Stomach (tissue), 4 donors: ENCODE measurements at regions not wholly inside any gene's neighbourhood (a gene's known extent, or its start where the extent isn't known, plus 50 kb on each side); places are given as distances from the start of the nearest gene placed in this dataset.

ENCODE experiments used
- EP300 ChIP-seq: sonication (generic); formaldehyde crosslinking; IDR thresholded peaks from one replicate; pipeline ENCODE4 v1.6.1; 2017; ENCODE audit warnings: antibody characterized with exemption
- POLR2A ChIP-seq, 4 donors: fragments of 450-650 bp; IDR thresholded peaks; one replicate each; pipeline ENCODE4 v1.6.1; 2016; ENCODE audit warnings: antibody characterized with exemption in 4 of 4, control low read depth in 2 of 4, mild to moderate bottlenecking in 1 of 4, moderate library complexity in 1 of 4
- POLR2AphosphoS5 ChIP-seq, 3 donors: sonication (generic); formaldehyde crosslinking; IDR thresholded peaks; one replicate each; pipeline ENCODE4 v1.6.1; 2016; ENCODE audit warnings: antibody characterized with exemption in 3 of 3
- TF ChIP-seq, protein P1 (sequence below), 7 experiments: fragments of 450-650 bp in 4 of 7; fragments of 200-600 bp in 3 of 7; sonication (generic) in 3 of 7; IDR thresholded peaks; one replicate each; pipeline ENCODE4 v1.5.1; 2016 to 2019; ENCODE audit warnings: antibody characterized with exemption in 7 of 7, control low read depth in 2 of 7, mild to moderate bottlenecking in 1 of 7

DNA sequence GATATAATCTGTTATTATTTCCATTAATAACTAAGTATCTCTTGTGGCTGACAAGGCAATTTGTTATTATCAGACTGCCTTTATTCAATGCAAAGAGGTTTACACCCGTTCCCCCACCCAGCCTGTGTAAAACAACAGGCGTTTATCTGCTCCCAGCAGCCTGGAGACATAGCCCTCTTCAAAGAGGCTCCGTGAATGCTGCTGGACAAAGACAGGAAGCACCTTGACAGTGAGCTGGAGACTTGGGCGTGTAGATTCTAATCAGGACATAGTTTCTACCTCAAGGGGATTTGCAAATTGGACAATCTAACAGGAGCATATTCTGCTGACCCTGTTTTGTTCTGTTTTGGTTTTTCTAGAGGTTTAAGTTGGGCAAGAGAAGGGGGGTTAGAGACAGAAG lies 733.0 kb upstream of the KIRREL3 start:
- TF ChIP-seq, protein P1, sequence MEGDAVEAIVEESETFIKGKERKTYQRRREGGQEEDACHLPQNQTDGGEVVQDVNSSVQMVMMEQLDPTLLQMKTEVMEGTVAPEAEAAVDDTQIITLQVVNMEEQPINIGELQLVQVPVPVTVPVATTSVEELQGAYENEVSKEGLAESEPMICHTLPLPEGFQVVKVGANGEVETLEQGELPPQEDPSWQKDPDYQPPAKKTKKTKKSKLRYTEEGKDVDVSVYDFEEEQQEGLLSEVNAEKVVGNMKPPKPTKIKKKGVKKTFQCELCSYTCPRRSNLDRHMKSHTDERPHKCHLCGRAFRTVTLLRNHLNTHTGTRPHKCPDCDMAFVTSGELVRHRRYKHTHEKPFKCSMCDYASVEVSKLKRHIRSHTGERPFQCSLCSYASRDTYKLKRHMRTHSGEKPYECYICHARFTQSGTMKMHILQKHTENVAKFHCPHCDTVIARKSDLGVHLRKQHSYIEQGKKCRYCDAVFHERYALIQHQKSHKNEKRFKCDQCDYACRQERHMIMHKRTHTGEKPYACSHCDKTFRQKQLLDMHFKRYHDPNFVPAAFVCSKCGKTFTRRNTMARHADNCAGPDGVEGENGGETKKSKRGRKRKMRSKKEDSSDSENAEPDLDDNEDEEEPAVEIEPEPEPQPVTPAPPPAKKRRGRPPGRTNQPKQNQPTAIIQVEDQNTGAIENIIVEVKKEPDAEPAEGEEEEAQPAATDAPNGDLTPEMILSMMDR (IDR thresholded peaks at IDR 0.05) = no peak
- TF ChIP-seq EP300 (no peak), POLR2A (IDR thresholded peaks at IDR 0.05) (no peak), POLR2AphosphoS5 (IDR thresholded peaks at IDR 0.05) (no peak)
